ENCODE measurements at regions not wholly inside any gene's neighbourhood (a gene's known extent, or its start where the extent isn't known, plus 50 kb on each side); places are given as distances from the start of the nearest gene placed in this dataset.

DNA sequence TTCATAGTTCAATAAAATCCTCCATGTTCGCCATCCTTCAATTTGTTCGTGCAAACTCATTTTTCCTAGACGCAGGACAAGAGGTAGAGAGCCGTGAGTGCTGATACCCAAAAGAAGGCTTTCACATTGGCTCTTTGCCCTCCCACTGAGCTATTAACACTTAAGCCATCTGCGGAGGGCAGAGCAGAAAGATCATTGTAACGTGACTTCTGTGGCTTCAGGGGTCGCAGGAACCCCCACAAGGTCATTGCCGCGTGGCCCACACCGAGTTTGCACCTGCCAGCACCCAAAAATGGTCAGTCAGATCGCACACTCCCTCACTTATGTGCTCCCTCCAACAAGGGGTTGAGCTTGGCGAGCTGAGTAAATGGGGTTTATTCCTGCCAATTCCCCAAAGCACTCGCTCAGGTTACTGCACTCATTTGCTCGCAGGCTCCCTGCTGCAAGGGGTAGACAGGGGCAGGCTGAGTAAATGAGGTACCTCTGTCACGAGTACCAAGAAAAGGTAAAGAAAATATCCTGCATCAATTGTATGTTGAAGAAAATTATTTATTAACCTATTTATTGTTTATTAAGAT, 144.1 kb downstream of the PRR20E start:
- no peak for TF ChIP-seq ZNF624 (tag by site-specific recombination; IDR thresholded peaks at IDR 0.05)
- no peak for TF ChIP-seq ZNF202 (tag by site-specific recombination; IDR thresholded peaks at IDR 0.05; ENCODE audit: borderline replicate concordance)
- TF ChIP-seq, protein P1, sequence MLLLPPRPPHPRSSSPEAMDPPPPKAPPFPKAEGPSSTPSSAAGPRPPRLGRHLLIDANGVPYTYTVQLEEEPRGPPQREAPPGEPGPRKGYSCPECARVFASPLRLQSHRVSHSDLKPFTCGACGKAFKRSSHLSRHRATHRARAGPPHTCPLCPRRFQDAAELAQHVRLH (tag by site-specific recombination; IDR thresholded peaks at IDR 0.05): no peak
- no peak for TF ChIP-seq ZNF404 (tag by site-specific recombination; IDR thresholded peaks at IDR 0.05)
- no peak for TF ChIP-seq ZNF341 (tag by site-specific recombination; IDR thresholded peaks at IDR 0.05; ENCODE audit: low read depth)
- no peak for TF ChIP-seq ZNF670 (tag by site-specific recombination; IDR thresholded peaks at IDR 0.05; ENCODE audit: low read depth)
- no peak for TF ChIP-seq GFI1B (tag by site-specific recombination; IDR thresholded peaks at IDR 0.05)
- TF ChIP-seq, protein P2, sequence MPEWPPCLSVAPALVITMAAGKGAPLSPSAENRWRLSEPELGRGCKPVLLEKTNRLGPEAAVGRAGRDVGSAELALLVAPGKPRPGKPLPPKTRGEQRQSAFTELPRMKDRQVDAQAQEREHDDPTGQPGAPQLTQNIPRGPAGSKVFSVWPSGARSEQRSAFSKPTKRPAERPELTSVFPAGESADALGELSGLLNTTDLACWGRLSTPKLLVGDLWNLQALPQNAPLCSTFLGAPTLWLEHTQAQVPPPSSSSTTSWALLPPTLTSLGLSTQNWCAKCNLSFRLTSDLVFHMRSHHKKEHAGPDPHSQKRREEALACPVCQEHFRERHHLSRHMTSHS (tag by site-specific recombination; IDR thresholded peaks at IDR 0.05): no peak
- no peak for TF ChIP-seq ZNF629 (tag by site-specific recombination; IDR thresholded peaks at IDR 0.05)
- no peak for TF ChIP-seq ZNF76 (tag by site-specific recombination; IDR thresholded peaks at IDR 0.05; ENCODE audit: borderline replicate concordance, low read depth)
- no peak for TF ChIP-seq ZNF658 (tag by site-specific recombination; IDR thresholded peaks at IDR 0.05)
- no peak for TF ChIP-seq MZF1 (tag by site-specific recombination; IDR thresholded peaks at IDR 0.05; ENCODE audit: borderline replicate concordance)
- TF ChIP-seq, protein P3, sequence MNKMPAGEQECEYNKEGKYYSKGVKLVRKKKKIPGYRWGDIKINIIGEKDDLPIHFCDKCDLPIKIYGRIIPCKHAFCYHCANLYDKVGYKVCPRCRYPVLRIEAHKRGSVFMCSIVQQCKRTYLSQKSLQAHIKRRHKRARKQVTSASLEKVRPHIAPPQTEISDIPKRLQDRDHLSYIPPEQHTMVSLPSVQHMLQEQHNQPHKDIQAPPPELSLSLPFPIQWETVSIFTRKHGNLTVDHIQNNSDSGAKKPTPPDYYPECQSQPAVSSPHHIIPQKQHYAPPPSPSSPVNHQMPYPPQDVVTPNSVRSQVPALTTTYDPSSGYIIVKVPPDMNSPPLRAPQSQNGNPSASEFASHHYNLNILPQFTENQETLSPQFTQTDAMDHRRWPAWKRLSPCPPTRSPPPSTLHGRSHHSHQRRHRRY (tag by site-specific recombination; IDR thresholded peaks at IDR 0.05): no peak
- TF ChIP-seq ZNF701 (tag by site-specific recombination; IDR thresholded peaks at IDR 0.05): no peak
- TF ChIP-seq ZBTB48 (tag by site-specific recombination; IDR thresholded peaks at IDR 0.05): no peak
- Histone ChIP-seq H3K4me1 (ENCODE audit: control insufficient read depth, insufficient read depth, low read length) (no peaks in the 10 kb centered on the region), H3K9me3 (ENCODE audit: control insufficient read depth, insufficient read depth, low read depth, low read length) (no peaks in the 10 kb centered on the region), H3K4me3 (ENCODE audit: low read depth, low read length) (no peak overlapping the region), H3K36me3 (ENCODE audit: control insufficient read depth in 2 of 2, insufficient read depth in 1 of 2, low read length in 2 of 2) (no peaks in the 10 kb centered on the region), H3K27ac (ENCODE audit: extremely low read depth, low read depth, low read length) (no peak overlapping the region)
- ChIA-PET CTCF (no interaction called here), POLR2A (no interaction called here)

DNA sequence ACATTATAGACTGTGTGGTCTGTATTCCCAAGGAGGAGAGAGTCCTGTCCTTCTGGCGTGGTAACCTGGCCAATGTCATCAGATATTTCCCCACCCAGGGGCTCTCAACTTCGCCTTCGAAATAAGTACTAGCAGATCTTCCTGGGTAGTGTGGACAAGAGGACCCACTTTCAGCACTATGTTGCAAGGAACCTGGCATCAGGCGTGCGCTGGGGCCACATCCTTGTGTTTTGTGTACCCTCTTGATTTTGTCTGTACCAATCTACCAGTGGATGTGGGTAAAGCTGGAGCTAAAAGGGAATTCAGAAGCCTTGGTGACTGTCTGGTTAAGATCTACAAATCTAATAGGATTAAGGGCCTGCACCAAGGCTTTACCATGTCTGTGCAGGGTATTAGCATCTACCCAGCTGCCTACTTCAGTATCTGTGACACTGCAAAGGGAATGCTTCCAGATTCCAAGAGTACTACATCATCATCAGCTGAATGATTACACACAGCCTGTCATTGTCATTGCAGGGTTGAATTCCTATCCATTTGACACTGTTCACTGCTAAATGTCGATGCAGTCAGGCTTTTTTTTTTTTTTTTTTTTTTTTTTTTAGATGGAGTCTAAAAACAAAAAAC, 148.0 kb downstream of the PRR20E start:
- H3K9me3 ChIP-seq (ENCODE audit: control insufficient read depth, insufficient read depth, low read depth, low read length): no peaks in the 10 kb centered on the region
- no peak overlapping the region for H3K4me3 ChIP-seq (ENCODE audit: low read depth, low read length)
- ChIA-PET CTCF (no interaction called here), POLR2A (no interaction called here)
- H3K4me1 ChIP-seq (ENCODE audit: control insufficient read depth, insufficient read depth, low read length): no peaks in the 10 kb centered on the region
- no peak overlapping the region for H3K27ac ChIP-seq (ENCODE audit: extremely low read depth, low read depth, low read length)
- H3K36me3 ChIP-seq (ENCODE audit: control insufficient read depth in 2 of 2, insufficient read depth in 1 of 2, low read length in 2 of 2): no peaks in the 10 kb centered on the region
- TF ChIP-seq ZSCAN16 (tag by site-specific recombination; IDR thresholded peaks at IDR 0.05) (no peak), ZNF707 (tag by site-specific recombination; IDR thresholded peaks at IDR 0.05) (no peak), GLI4 (tag by site-specific recombination; IDR thresholded peaks at IDR 0.05) (no peak), ZNF660 (tag by site-specific recombination; IDR thresholded peaks at IDR 0.05) (no peak), KLF7 (tag by site-specific recombination; IDR thresholded peaks at IDR 0.05; ENCODE audit: borderline replicate concordance) (no peak)
- TF ChIP-seq, protein P4, sequence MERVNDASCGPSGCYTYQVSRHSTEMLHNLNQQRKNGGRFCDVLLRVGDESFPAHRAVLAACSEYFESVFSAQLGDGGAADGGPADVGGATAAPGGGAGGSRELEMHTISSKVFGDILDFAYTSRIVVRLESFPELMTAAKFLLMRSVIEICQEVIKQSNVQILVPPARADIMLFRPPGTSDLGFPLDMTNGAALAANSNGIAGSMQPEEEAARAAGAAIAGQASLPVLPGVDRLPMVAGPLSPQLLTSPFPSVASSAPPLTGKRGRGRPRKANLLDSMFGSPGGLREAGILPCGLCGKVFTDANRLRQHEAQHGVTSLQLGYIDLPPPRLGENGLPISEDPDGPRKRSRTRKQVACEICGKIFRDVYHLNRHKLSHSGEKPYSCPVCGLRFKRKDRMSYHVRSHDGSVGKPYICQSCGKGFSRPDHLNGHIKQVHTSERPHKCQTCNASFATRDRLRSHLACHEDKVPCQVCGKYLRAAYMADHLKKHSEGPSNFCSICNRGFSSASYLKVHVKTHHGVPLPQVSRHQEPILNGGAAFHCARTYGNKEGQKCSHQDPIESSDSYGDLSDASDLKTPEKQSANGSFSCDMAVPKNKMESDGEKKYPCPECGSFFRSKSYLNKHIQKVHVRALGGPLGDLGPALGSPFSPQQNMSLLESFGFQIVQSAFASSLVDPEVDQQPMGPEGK (tag by site-specific recombination; IDR thresholded peaks at IDR 0.05): no peak

All from HEK293 (cell line).